MM.1S (cell line): ENCODE measurements at regions not wholly inside any gene's neighbourhood (a gene's known extent, or its start where the extent isn't known, plus 50 kb on each side); places are given as distances from the start of the nearest gene placed in this dataset.

Source experiments
- EZH2 ChIP-seq: fragments of 300-600 bp; sonication (generic); optimal IDR thresholded peaks from 2 replicates; pipeline ENCODE3; 2017; ENCODE audit warnings: low read depth, mild to moderate bottlenecking, antibody characterized with exemption, low read length, mixed read lengths
- EZH2phosphoT487 ChIP-seq: fragments of 300-600 bp; sonication (generic); IDR thresholded peaks from 2 replicates; pipeline ENCODE4 v1.6.1; 2018; ENCODE audit warnings: antibody characterized with exemption, low read length
- TF ChIP-seq, protein P1 (sequence below): fragments of 300-600 bp; sonication (generic); IDR thresholded peaks from 2 replicates; pipeline ENCODE4 v1.5.1; 2016; ENCODE audit warnings: antibody characterized with exemption, low read length, mixed read lengths

DNA sequence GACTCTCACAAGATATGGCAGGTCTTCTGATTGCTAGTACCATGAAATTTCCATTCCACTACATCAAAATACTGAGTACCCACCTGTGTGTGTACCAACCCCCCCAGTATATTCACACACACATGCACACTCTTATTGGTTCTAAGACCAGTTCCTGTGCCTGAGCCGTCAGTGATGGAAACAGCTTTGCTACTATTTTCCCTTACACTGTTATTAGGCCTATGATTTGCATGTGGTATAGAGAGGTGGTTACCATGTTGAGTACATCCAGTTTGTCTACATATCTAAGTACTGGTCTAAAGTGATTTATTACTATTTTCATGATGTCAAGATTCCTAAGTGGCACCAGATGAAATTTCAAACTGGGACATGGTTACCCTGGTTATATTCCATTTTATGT lies 459.9 kb downstream of the BCKDHB start:
- TF ChIP-seq, protein P1, sequence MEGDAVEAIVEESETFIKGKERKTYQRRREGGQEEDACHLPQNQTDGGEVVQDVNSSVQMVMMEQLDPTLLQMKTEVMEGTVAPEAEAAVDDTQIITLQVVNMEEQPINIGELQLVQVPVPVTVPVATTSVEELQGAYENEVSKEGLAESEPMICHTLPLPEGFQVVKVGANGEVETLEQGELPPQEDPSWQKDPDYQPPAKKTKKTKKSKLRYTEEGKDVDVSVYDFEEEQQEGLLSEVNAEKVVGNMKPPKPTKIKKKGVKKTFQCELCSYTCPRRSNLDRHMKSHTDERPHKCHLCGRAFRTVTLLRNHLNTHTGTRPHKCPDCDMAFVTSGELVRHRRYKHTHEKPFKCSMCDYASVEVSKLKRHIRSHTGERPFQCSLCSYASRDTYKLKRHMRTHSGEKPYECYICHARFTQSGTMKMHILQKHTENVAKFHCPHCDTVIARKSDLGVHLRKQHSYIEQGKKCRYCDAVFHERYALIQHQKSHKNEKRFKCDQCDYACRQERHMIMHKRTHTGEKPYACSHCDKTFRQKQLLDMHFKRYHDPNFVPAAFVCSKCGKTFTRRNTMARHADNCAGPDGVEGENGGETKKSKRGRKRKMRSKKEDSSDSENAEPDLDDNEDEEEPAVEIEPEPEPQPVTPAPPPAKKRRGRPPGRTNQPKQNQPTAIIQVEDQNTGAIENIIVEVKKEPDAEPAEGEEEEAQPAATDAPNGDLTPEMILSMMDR = no peak
- TF ChIP-seq EZH2 (no peak), EZH2phosphoT487 (no peak)
